CD14-positive monocyte (primary cell): ENCODE measurements at regions not wholly inside any gene's neighbourhood (a gene's known extent, or its start where the extent isn't known, plus 50 kb on each side); places are given as distances from the start of the nearest gene placed in this dataset.

Source experiments
- DNase-seq, 3 donors: peaks; one replicate each; pipeline ENCODE4 v3.0.0-alpha.2; 2011 to 2022
- H2AFZ ChIP-seq: 2 replicates; pipeline ENCODE4 v1.6.0; 2012; ENCODE audit warnings: mild to moderate bottlenecking, low read depth, low read length, inconsistent platforms; ENCODE audit not compliant: insufficient read depth, poor library complexity, severe bottlenecking
- H3K27ac ChIP-seq, 2 donors: 1 replicate in 1 of 2; 2 replicates in 1 of 2; pipeline ENCODE4 v1.5.1; 2012 to 2013; ENCODE audit warnings: low read length in 2 of 2, control low read depth in 1 of 2, inconsistent platforms in 1 of 2, low read depth in 1 of 2, mild to moderate bottlenecking in 1 of 2
- H3K27me3 ChIP-seq, 2 donors: one replicate each; pipeline versions ENCODE4 v1.6.0 to v1.6.1; 2011 to 2013; ENCODE audit warnings: low read length in 2 of 2; ENCODE audit not compliant: control insufficient read depth in 2 of 2, insufficient read depth in 2 of 2
- H3K36me3 ChIP-seq, 2 donors: replicated peaks in 1 of 2; 1 replicate in 1 of 2; 2 replicates in 1 of 2; pipeline versions ENCODE4 v1.5.1 to v1.6.1; 2012 to 2013; ENCODE audit warnings: low read length in 2 of 2, control low read depth in 1 of 2, inconsistent platforms in 1 of 2, mild to moderate bottlenecking in 1 of 2; ENCODE audit not compliant: insufficient read depth in 2 of 2, control insufficient read depth in 1 of 2
- H3K4me1 ChIP-seq, 2 donors: 1 replicate in 1 of 2; 2 replicates in 1 of 2; pipeline versions ENCODE4 v1.5.1 to v1.6.1; 2012 to 2013; ENCODE audit warnings: low read length in 2 of 2, control low read depth in 1 of 2, inconsistent platforms in 1 of 2, mild to moderate bottlenecking in 1 of 2, moderate library complexity in 1 of 2; ENCODE audit not compliant: insufficient read depth in 2 of 2, control insufficient read depth in 1 of 2
- H3K4me2 ChIP-seq: replicated peaks from 2 replicates; pipeline ENCODE3; 2012; ENCODE audit warnings: low read length, moderate library complexity, mild to moderate bottlenecking; ENCODE audit not compliant: poor library complexity, severe bottlenecking; ENCODE audit errors: extremely low read depth
- H3K4me3 ChIP-seq, 3 experiments: fragments of 200-600 bp in 1 of 3; sonication (generic) in 1 of 3; replicated peaks in 1 of 3; 1 replicate in 2 of 3; 2 replicates in 1 of 3; pipeline ENCODE4 v1.5.1; 2011 to 2013; ENCODE audit warnings: low read length in 3 of 3, mild to moderate bottlenecking in 3 of 3, control low read depth in 2 of 3, low read depth in 2 of 3, inconsistent platforms in 1 of 3, moderate library complexity in 1 of 3
- H3K79me2 ChIP-seq: 2 replicates; pipeline ENCODE4 v1.6.0; 2012; ENCODE audit warnings: mild to moderate bottlenecking, control low read depth, inconsistent platforms, low read length, moderate library complexity; ENCODE audit not compliant: insufficient read depth
- H3K9ac ChIP-seq: 2 replicates; pipeline ENCODE4 v1.6.0; 2017; ENCODE audit warnings: low read length, mild to moderate bottlenecking; ENCODE audit not compliant: insufficient read depth, poor library complexity, severe bottlenecking
- H3K9me3 ChIP-seq, 2 donors: replicated peaks in 1 of 2; 1 replicate in 1 of 2; 2 replicates in 1 of 2; pipeline versions ENCODE4 v1.5.1 to v1.6.1; 2012 to 2013; ENCODE audit warnings: low read length in 2 of 2, control low read depth in 1 of 2; ENCODE audit not compliant: control insufficient read depth in 1 of 2, insufficient read depth in 1 of 2
- H4K20me1 ChIP-seq: 2 replicates; pipeline ENCODE4 v1.6.0; 2012; ENCODE audit warnings: mild to moderate bottlenecking, low read length, control low read depth, moderate library complexity; ENCODE audit not compliant: insufficient read depth
- H3K27ac Mint-ChIP-seq, 7 donors: one replicate each; pipeline ENCODE4 v1.8.0; 2020; ENCODE audit warnings: mild to moderate bottlenecking in 7 of 7, mixed read lengths in 7 of 7, moderate library complexity in 6 of 7, inconsistent platforms in 2 of 7
- H3K27me3 Mint-ChIP-seq, 3 donors: one replicate each; pipeline ENCODE4 v1.8.0; 2021 to 2022; ENCODE audit warnings: low read depth in 3 of 3, mild to moderate bottlenecking in 3 of 3, mixed read lengths in 3 of 3, moderate library complexity in 3 of 3, inconsistent platforms in 1 of 3
- H3K36me3 Mint-ChIP-seq, 2 donors: one replicate each; pipeline ENCODE4 v1.8.0; 2020; ENCODE audit warnings: mixed read lengths in 2 of 2, inconsistent platforms in 1 of 2, mild to moderate bottlenecking in 1 of 2
- H3K4me1 Mint-ChIP-seq: one replicate; pipeline ENCODE4 v1.8.0; 2020; ENCODE audit warnings: mild to moderate bottlenecking, mixed read lengths
- H3K4me3 Mint-ChIP-seq, 2 donors: one replicate each; pipeline ENCODE4 v1.8.0; 2020; ENCODE audit warnings: mild to moderate bottlenecking in 2 of 2, mixed read lengths in 2 of 2, moderate library complexity in 1 of 2
- H3K9me3 Mint-ChIP-seq, 7 donors: one replicate each; pipeline ENCODE4 v1.8.0; 2020 to 2022; ENCODE audit warnings: mixed read lengths in 7 of 7, mild to moderate bottlenecking in 6 of 7, moderate library complexity in 6 of 7, inconsistent platforms in 2 of 7
- CTCF ChIP-seq: fragments of 200-600 bp; IDR thresholded peaks from one replicate; pipeline ENCODE4 v1.8.0; 2022; ENCODE audit warnings: antibody characterized with exemption, mild to moderate bottlenecking
- WGBS: methylation state at CpG from one replicate; pipeline ENCODE4 v1.1.5; 2013; ENCODE audit warnings: missing lambda C conversion rate; ENCODE audit not compliant: insufficient coverage; 5-methylcytosine and 5-hydroxymethylcytosine counted together
- intact Hi-C, 2 donors: fragments of 100-400 bp; cut with micrococcal nuclease; formaldehyde crosslinking; loops; one replicate each; pipeline versions ENCODE4 v1.15.0 to v1.15.1; 2023

DNA sequence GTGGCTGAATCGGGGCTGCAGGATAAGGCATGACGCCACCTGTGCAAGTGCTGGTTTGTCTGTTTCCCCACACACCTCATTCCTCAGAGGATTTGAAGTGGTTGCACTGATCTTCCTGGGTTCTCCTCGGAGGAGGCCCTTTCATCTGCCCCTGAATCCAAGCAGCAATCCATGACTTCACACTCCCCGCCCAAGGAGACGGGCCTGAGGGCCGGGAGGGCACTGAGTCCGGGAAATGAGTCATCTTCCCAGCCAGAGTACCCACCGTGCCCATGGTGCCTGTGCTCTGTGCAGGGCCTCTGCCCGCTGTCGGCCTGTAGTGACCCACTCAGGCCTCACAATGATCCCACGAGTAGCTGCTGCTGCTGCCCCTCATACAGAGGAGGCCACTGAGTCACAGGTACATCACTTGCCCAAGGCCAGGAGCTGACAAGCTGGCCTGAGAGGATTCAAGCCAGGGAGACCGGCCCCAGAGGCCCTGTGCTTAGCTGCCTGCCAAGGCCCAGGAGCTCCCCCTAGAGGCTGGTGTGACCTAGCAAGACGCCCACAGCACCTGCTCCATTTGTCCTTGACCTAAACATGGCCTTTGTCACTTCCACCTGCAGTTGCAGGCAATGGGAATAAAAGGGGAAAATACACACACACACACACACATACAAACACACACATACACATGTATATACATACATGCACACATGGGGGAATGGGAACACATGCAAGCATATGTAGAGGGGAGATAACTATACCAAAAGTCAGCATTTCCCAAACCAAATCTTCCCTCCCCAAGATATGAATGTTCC lies 240.0 kb downstream of the C16orf95 start:
- peak; percentile 88 for TF ChIP-seq CTCF
- H3K27ac ChIP-seq, result no peak overlapping the region
- no peak overlapping the region for H3K4me2 ChIP-seq
- intact Hi-C loops, result loop anchor here (5.0 kb wide), 1 partner anchor 515 kb away; no protein-coding TSS in a partner anchor
- H3K4me1 ChIP-seq, result no peaks in the 10 kb centered on the region
- H3K27me3 Mint-ChIP-seq, result peaks cover 2 to 15% (median 5%) of the 10 kb centered on the region in 3 donors
- no peak overlapping the region for H3K4me3 ChIP-seq
- DNase-seq, result peak; percentile 46 to 55 (median 50)
- H4K20me1 ChIP-seq, result no peaks in the 10 kb centered on the region
- peaks cover 11 to 22% of the 10 kb centered on the region in 2 donors for H3K9me3 ChIP-seq
- H3K36me3 ChIP-seq, result no peaks in the 10 kb centered on the region
- no peak overlapping the region for H3K4me3 Mint-ChIP-seq
- 72% methylated on average over 11 of the region's 13 CpGs for WGBS
- H3K27ac Mint-ChIP-seq, result no peak overlapping the region
- H3K79me2 ChIP-seq, result no peaks in the 10 kb centered on the region
- peaks cover 19 to 28% (median 22%) of the 10 kb centered on the region in 7 donors for H3K9me3 Mint-ChIP-seq
- H3K27me3 ChIP-seq, result no peaks in the 10 kb centered on the region
- H3K4me1 Mint-ChIP-seq, result peaks cover 2% of the 10 kb centered on the region
- no peak overlapping the region for H2AFZ ChIP-seq
- H3K9ac ChIP-seq, result no peak overlapping the region
- H3K36me3 Mint-ChIP-seq, result no peaks in the 10 kb centered on the region

GRCh38 chr16:87077750-87078127 lies 239.5 kb downstream of the C16orf95 start:
- TF ChIP-seq CTCF, result no peak
- WGBS, result no CpG with 5 or more reads among the region's 5 CpGs
- no peak overlapping the region for H3K4me3 ChIP-seq
- H3K4me2 ChIP-seq, result no peak overlapping the region
- peaks cover 2% of the 10 kb centered on the region for H3K4me1 Mint-ChIP-seq
- H3K27ac Mint-ChIP-seq, result no peak overlapping the region
- H3K36me3 Mint-ChIP-seq, result no peaks in the 10 kb centered on the region
- peaks cover 14 to 26% of the 10 kb centered on the region in 2 donors for H3K9me3 ChIP-seq
- no peak for DNase-seq
- H3K27ac ChIP-seq, result no peak overlapping the region
- intact Hi-C loops, result loop anchor here (5.0 kb wide), 1 partner anchor 515 kb away; no protein-coding TSS in a partner anchor
- no peaks in the 10 kb centered on the region for H4K20me1 ChIP-seq
- H3K27me3 ChIP-seq, result no peaks in the 10 kb centered on the region
- no peak overlapping the region for H2AFZ ChIP-seq
- no peaks in the 10 kb centered on the region for H3K36me3 ChIP-seq
- no peak overlapping the region for H3K9ac ChIP-seq
- no peak overlapping the region for H3K4me3 Mint-ChIP-seq
- peaks cover 21 to 33% (median 28%) of the 10 kb centered on the region in 7 donors for H3K9me3 Mint-ChIP-seq
- no peaks in the 10 kb centered on the region for H3K4me1 ChIP-seq
- peaks cover 1 to 15% (median 2%) of the 10 kb centered on the region in 3 donors for H3K27me3 Mint-ChIP-seq
- no peaks in the 10 kb centered on the region for H3K79me2 ChIP-seq
